ENCODE measurements at regions not wholly inside any gene's neighbourhood (a gene's known extent, or its start where the extent isn't known, plus 50 kb on each side); places are given as distances from the start of the nearest gene placed in this dataset.

DNA sequence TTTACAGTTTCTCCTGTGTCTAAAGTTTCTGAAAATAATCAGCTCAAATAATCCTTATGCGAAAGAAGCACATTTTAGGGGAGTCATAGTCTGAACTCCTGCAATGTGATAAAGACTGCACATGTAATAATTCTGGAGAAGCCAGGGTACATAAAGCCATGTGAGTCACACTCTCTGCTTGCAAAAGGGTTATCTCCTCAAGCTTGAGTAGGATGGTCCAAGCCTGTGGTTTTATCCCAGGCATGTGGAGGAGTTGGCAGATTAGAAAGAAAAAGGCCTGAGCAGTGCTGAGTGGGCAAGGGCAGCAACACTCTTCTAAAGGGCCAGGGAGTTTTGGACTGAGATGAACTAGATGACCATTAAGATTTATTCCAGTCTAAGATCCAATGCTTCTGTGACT is 220.4 kb downstream of the RHOU start:
- BruUV-seq (replicated peaks): no TSS peak
- in situ Hi-C loops (cut with HindIII; ENCODE audit: extremely low pct_ligation_motif_present, low pct_unique_long_range_greater_than_20kb) (no loop called here), intact Hi-C loops (cut with micrococcal nuclease; ENCODE audit: unreplicated experiment) (no loop called here)
- CTCF ChIA-PET (ENCODE audit: low intra/inter-chr PET ratio, low total read pairs): no interaction called here
- Histone ChIP-seq H3K4me3 (replicated peaks in 1 of 3; ENCODE audit: insufficient read depth in 1 of 3, low read depth in 2 of 3, low read length in 3 of 3) (no peak overlapping the region), H3K9me3 (ENCODE audit: low read length) (no peaks in the 10 kb centered on the region), H4K20me1 (ENCODE audit: insufficient read depth, low read length) (no peaks in the 10 kb centered on the region), H3K79me2 (ENCODE audit: insufficient read depth, low read length) (no peaks in the 10 kb centered on the region), H2AFZ (ENCODE audit: low read length) (no peak overlapping the region), H3K27ac (ENCODE audit: extremely low read length, insufficient read depth, low read length) (no peak overlapping the region), H3K27me3 (ENCODE audit: control insufficient read depth in 1 of 2, insufficient read depth in 2 of 2, low read length in 2 of 2) (peaks cover 0 to 1% of the 10 kb centered on the region in 2 experiments; a peak in 1 of 5 replicates), H3K4me2 (ENCODE audit: low read depth, low read length) (no peak overlapping the region), H3K4me1 (ENCODE audit: insufficient read depth, low read length) (peaks cover 18% of the 10 kb centered on the region), H3K9ac (ENCODE audit: insufficient read depth, low read depth, low read length) (no peak overlapping the region), H3K36me3 (replicated peaks in 1 of 2; ENCODE audit: control insufficient read depth in 1 of 2, insufficient read depth in 2 of 2, low read length in 2 of 2) (no peaks in the 10 kb centered on the region)
- POLR2A ChIA-PET: interaction anchor here (0.7 kb wide), 1 partner anchor 8 kb away, joined by 3 read pairs; no protein-coding TSS in a partner anchor
- DNase-seq (ENCODE audit: low spot score) (no peak), ATAC-seq (no peak), FAIRE-seq (no peak)
- TF ChIP-seq CENPX (CRISPR knock-in tag; IDR thresholded peaks at IDR 0.05): no peak
- TF ChIP-seq SIN3A (IDR thresholded peaks at IDR 0.05; ENCODE audit: borderline replicate concordance, low read depth, low read length): no peak
- TF ChIP-seq ZNF850 (CRISPR knock-in tag; conservative IDR thresholded peaks at IDR 0.05): no peak
- TF ChIP-seq ZNF616 (CRISPR knock-in tag; IDR thresholded peaks at IDR 0.05; ENCODE audit: low read depth): no peak
- no peak for TF ChIP-seq TRIM24 (CRISPR knock-in tag; IDR thresholded peaks at IDR 0.05)
- TF ChIP-seq, protein P1, sequence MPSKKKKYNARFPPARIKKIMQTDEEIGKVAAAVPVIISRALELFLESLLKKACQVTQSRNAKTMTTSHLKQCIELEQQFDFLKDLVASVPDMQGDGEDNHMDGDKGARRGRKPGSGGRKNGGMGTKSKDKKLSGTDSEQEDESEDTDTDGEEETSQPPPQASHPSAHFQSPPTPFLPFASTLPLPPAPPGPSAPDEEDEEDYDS (CRISPR knock-in tag; IDR thresholded peaks at IDR 0.05): no peak
- no peak for TF ChIP-seq ZNF232 (CRISPR knock-in tag; IDR thresholded peaks at IDR 0.05; ENCODE audit: borderline replicate concordance)
- TF ChIP-seq, protein P2, sequence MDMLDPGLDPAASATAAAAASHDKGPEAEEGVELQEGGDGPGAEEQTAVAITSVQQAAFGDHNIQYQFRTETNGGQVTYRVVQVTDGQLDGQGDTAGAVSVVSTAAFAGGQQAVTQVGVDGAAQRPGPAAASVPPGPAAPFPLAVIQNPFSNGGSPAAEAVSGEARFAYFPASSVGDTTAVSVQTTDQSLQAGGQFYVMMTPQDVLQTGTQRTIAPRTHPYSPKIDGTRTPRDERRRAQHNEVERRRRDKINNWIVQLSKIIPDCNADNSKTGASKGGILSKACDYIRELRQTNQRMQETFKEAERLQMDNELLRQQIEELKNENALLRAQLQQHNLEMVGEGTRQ (IDR thresholded peaks at IDR 0.05; ENCODE audit: low read depth, low read length): no peak
- TF ChIP-seq, protein P2 (CRISPR knock-in tag; IDR thresholded peaks at IDR 0.05; ENCODE audit: borderline replicate concordance): no peak
- TF ChIP-seq, protein P3, sequence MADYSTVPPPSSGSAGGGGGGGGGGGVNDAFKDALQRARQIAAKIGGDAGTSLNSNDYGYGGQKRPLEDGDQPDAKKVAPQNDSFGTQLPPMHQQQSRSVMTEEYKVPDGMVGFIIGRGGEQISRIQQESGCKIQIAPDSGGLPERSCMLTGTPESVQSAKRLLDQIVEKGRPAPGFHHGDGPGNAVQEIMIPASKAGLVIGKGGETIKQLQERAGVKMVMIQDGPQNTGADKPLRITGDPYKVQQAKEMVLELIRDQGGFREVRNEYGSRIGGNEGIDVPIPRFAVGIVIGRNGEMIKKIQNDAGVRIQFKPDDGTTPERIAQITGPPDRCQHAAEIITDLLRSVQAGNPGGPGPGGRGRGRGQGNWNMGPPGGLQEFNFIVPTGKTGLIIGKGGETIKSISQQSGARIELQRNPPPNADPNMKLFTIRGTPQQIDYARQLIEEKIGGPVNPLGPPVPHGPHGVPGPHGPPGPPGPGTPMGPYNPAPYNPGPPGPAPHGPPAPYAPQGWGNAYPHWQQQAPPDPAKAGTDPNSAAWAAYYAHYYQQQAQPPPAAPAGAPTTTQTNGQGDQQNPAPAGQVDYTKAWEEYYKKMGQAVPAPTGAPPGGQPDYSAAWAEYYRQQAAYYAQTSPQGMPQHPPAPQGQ (CRISPR knock-in tag; IDR thresholded peaks at IDR 0.05; ENCODE audit: borderline replicate concordance): no peak
- no peak for TF ChIP-seq KDM3A (CRISPR knock-in tag; IDR thresholded peaks at IDR 0.05; ENCODE audit: low read depth)
- WGBS (ENCODE audit: low lambda C conversion rate): 94% methylated on average over 1 of the region's 1 CpG

Data from HepG2 (cell line).